ENCODE measurements at regions not wholly inside any gene's neighbourhood (a gene's known extent, or its start where the extent isn't known, plus 50 kb on each side); places are given as distances from the start of the nearest gene placed in this dataset.

- no peak for DNase-seq
Measured at GRCh38 chr5:54766748-54767147, 218.6 kb downstream of the ESM1 start.

- no peak for DNase-seq
Measured at GRCh38 chr5:54765165-54766028, 220.0 kb downstream of the ESM1 start.

- DNase-seq, result no peak
Measured at GRCh38 chr5:54764102-54765090, 221.0 kb downstream of the ESM1 start.

GRCh38 chr5:54761213-54761701 is 224.1 kb downstream of the ESM1 start:
- DNase-seq, result no peak

- no peak for DNase-seq
Measured at GRCh38 chr5:54760182-54760935, 225.0 kb downstream of the ESM1 start.

- no peak for DNase-seq
Measured at GRCh38 chr5:54758038-54758437, 227.4 kb downstream of the ESM1 start.

- DNase-seq, result no peak
Measured at GRCh38 chr5:54757541-54757940, 227.9 kb downstream of the ESM1 start.

GRCh38 chr5:54756796-54757402 is 228.5 kb downstream of the ESM1 start:
- no peak for DNase-seq

GRCh38 chr5:54756301-54756700 is 229.1 kb downstream of the ESM1 start:
- DNase-seq, result no peak

GRCh38 chr5:54754878-54755277 is 230.5 kb downstream of the ESM1 start:
- no peak for DNase-seq

GRCh38 chr5:54754420-54754819 is 231.0 kb downstream of the ESM1 start:
- no peak for DNase-seq

GRCh38 chr5:54753753-54754152 is 231.6 kb downstream of the ESM1 start:
- DNase-seq, result no peak

GRCh38 chr5:54753034-54753433 is 232.4 kb downstream of the ESM1 start:
- no peak for DNase-seq

GRCh38 chr5:54748527-54748926 is 231.0 kb downstream of the SNX18 start:
- no peak for DNase-seq

- DNase-seq, result no peak
Measured at GRCh38 chr5:54746777-54747398, 229.3 kb downstream of the SNX18 start.

- DNase-seq, result no peak
Measured at GRCh38 chr5:54746346-54746745, 228.8 kb downstream of the SNX18 start.

GRCh38 chr5:54745599-54745998 is 228.0 kb downstream of the SNX18 start:
- DNase-seq, result no peak

- peak; percentile 49 for DNase-seq
Measured at GRCh38 chr5:54743997-54744788, 226.6 kb downstream of the SNX18 start.

GRCh38 chr5:54743581-54743980 is 226.0 kb downstream of the SNX18 start:
- DNase-seq, result no peak

- DNase-seq, result no peak
Measured at GRCh38 chr5:54742417-54742891, 224.9 kb downstream of the SNX18 start.

GRCh38 chr5:54741711-54742110 is 224.2 kb downstream of the SNX18 start:
- DNase-seq, result no peak

All from activated CD4-positive, alpha-beta T cell treated with anti-CD3 and anti-CD28 coated beads for 48 hours (primary cell).